Endothelial cell of umbilical vein (primary cell): ENCODE measurements at regions not wholly inside any gene's neighbourhood (a gene's known extent, or its start where the extent isn't known, plus 50 kb on each side); places are given as distances from the start of the nearest gene placed in this dataset.

Source experiments
- BruUV-seq: library from RNA; stranded (reverse); fragments of 400-500 nt; replicated peaks from 2 replicates; lab custom pipeline; 2021; lab: Mats Ljungman, UMichigan
- CTCF ChIA-PET: fragments of 300-600, 350-600 bp; sonication (Branson Sonifier 250); formaldehyde crosslinking; loops from one replicate; lab custom pipeline; 2021; ENCODE audit warnings: antibody characterized with exemption, inconsistent platforms; lab: Charles Lee
- POLR2A ChIA-PET: fragments of 300-600, 350-600 bp; sonication (Branson Sonifier 250); formaldehyde crosslinking; loops from one replicate; lab custom pipeline; 2021; ENCODE audit warnings: antibody characterized with exemption, inconsistent platforms; lab: Charles Lee
- DNase-seq: peaks from one replicate; pipeline ENCODE4 v3.0.0-alpha.2; 2011; ENCODE audit warnings: low read depth, low spot score
- FAIRE-seq: peaks from 2 replicates; lab custom pipeline; 2011; peaks lifted over from hg19 to GRCh38; lab: Jason Lieb, UNC
- H2AFZ ChIP-seq: 2 replicates; pipeline ENCODE4 v1.6.0; 2012; ENCODE audit warnings: low read depth, low read length, control low read depth, inconsistent platforms
- H3K27ac ChIP-seq: 2 replicates; pipeline ENCODE4 v1.5.1; 2011; ENCODE audit warnings: low read depth, mild to moderate bottlenecking, control low read depth, low read length, moderate library complexity; ENCODE audit not compliant: insufficient read depth
- H3K27me3 ChIP-seq, 2 experiments: 2 replicates each; pipeline versions ENCODE4 v1.6.0 to v1.6.1; 2011; ENCODE audit warnings: low read length in 2 of 2, mixed read lengths in 1 of 2; ENCODE audit not compliant: control insufficient read depth in 2 of 2, insufficient read depth in 2 of 2
- H3K36me3 ChIP-seq, 2 experiments: 2 replicates in 1 of 2; 3 replicates in 1 of 2; pipeline ENCODE4 v1.5.1; 2011; ENCODE audit warnings: low read length in 2 of 2, mild to moderate bottlenecking in 1 of 2, moderate library complexity in 1 of 2; ENCODE audit not compliant: control insufficient read depth in 2 of 2, insufficient read depth in 2 of 2; ENCODE audit errors: extremely low read depth in 1 of 2
- H3K4me1 ChIP-seq: 3 replicates; pipeline ENCODE4 v1.5.1; 2011; ENCODE audit warnings: mild to moderate bottlenecking, low read length; ENCODE audit not compliant: control insufficient read depth, insufficient read depth; ENCODE audit errors: extremely low read depth
- H3K4me2 ChIP-seq: 2 replicates; pipeline ENCODE4 v1.6.1; 2011; ENCODE audit warnings: low read length, control low read depth, mixed read lengths; ENCODE audit not compliant: insufficient read depth
- H3K4me3 ChIP-seq, 3 experiments: fragments of 200-600 bp in 1 of 3; sonication (generic), shearing (Covaris generic) in 1 of 3; replicated peaks in 1 of 3; 2 replicates each; pipeline ENCODE4 v1.5.1; 2011 to 2016; ENCODE audit warnings: control low read depth in 3 of 3, low read length in 3 of 3, mild to moderate bottlenecking in 2 of 3, inconsistent platforms in 1 of 3, low read depth in 1 of 3, moderate library complexity in 1 of 3; ENCODE audit not compliant: insufficient read depth in 1 of 3
- H3K79me2 ChIP-seq: 2 replicates; pipeline ENCODE4 v1.6.0; 2012; ENCODE audit warnings: low read length, inconsistent platforms; ENCODE audit not compliant: control insufficient read depth, insufficient read depth
- H3K9ac ChIP-seq: replicated peaks from 2 replicates; pipeline ENCODE3; 2011; ENCODE audit warnings: low read length, control low read depth; ENCODE audit not compliant: insufficient read depth; ENCODE audit errors: extremely low read depth
- H3K9me1 ChIP-seq: replicated peaks from 3 replicates; pipeline ENCODE4 v1.6.0; 2011; ENCODE audit warnings: mild to moderate bottlenecking, low read length; ENCODE audit not compliant: control insufficient read depth, insufficient read depth; ENCODE audit errors: extremely low read depth
- H3K9me3 ChIP-seq: replicated peaks from 2 replicates; pipeline ENCODE4 v1.5.1; 2012; ENCODE audit warnings: low read length, inconsistent platforms; ENCODE audit not compliant: control insufficient read depth, insufficient read depth
- H4K20me1 ChIP-seq: replicated peaks from 2 replicates; pipeline ENCODE3; 2011; ENCODE audit warnings: mild to moderate bottlenecking, low read length; ENCODE audit not compliant: control insufficient read depth, insufficient read depth; ENCODE audit errors: extremely low read depth
- EZH2 ChIP-seq: IDR thresholded peaks from 2 replicates; pipeline ENCODE4 v1.6.1; 2012; ENCODE audit warnings: borderline replicate concordance, low read depth, mild to moderate bottlenecking, moderate library complexity, low read length, inconsistent platforms; ENCODE audit not compliant: severe bottlenecking
- GATA2 ChIP-seq: IDR thresholded peaks from 2 replicates; pipeline ENCODE4 v1.7.0; 2011; ENCODE audit warnings: low read depth, mild to moderate bottlenecking, moderate library complexity, mixed read lengths, low read length; ENCODE audit not compliant: insufficient read length, insufficient read depth
- dilution Hi-C: fragments of 300-500 bp; cut with MboI; formaldehyde crosslinking; loops from one replicate; pipeline ENCODE4 v1.15.0; 2019; ENCODE audit warnings: low sequenced_read_pairs; ENCODE audit not compliant: extremely low pct_ligation_motif_present
- intact Hi-C: fragments of 100-400 bp; cut with micrococcal nuclease; formaldehyde crosslinking; loops from one replicate; pipeline ENCODE4 v1.10.0; 2022

DNA sequence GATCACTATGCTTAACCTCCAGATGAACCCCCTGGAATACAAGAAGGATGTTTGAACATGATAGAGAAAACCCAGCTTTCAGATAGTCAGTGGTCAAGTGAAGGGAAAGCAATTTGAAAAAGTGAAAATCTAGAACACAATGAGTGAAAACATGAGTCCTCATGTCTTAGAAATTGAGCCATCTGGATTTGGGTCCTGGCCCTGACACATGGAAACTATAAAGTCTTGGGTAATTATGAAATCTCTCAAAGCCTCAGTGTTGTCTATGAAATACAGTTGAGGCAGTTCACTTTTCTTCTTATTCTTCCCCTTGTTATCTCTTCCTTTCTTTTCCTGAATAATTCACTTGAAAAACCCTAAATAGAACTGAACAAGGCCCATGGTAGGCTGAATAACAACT, 120.6 kb downstream of the EN1 start:
- FAIRE-seq: no peak
- Histone ChIP-seq H3K9ac (no peak overlapping the region), H3K36me3 (no peaks in the 10 kb centered on the region), H2AFZ (no peak overlapping the region), H3K27ac (no peak overlapping the region), H3K9me1 (no peaks in the 10 kb centered on the region), H3K27me3 (no peaks in the 10 kb centered on the region), H3K9me3 (no peaks in the 10 kb centered on the region), H4K20me1 (no peaks in the 10 kb centered on the region), H3K4me3 (no peak overlapping the region), H3K4me1 (no peaks in the 10 kb centered on the region), H3K4me2 (no peak overlapping the region), H3K79me2 (no peaks in the 10 kb centered on the region)
- dilution Hi-C loops: no loop called here
- BruUV-seq: no TSS peak
- DNase-seq: no peak
- CTCF ChIA-PET: no interaction called here
- TF ChIP-seq EZH2: no peak
- POLR2A ChIA-PET: no interaction called here
- intact Hi-C loops: no loop called here

DNA sequence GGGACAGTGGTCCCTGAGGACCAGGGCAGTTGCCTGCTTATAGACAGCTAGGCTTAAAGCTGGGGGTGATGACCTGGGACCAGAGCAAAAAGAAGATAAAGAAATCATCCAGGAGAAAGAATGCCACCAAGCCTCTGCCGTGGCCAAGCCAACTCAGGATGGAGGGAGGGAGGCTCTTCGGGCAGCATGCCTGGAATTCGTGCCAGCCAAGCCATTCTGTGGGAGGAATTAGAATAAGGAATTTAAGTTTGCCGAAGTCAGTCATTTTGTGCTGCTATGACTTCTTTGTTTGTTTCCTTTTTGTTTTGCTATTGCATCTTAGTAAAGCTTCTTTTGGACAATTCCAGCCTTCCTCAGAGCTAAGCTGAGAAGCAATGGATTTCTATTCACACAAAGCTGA, 124.1 kb downstream of the EN1 start:
- TF ChIP-seq GATA2: no peak
- intact Hi-C loops (no loop called here), dilution Hi-C loops (no loop called here)
- DNase-seq: no peak
- no peaks in the 10 kb centered on the region for H3K27me3 ChIP-seq
- ChIA-PET POLR2A (no interaction called here), CTCF (interaction anchor here (1.0 kb wide), 1 partner anchor 74 kb away, joined by 3 read pairs; no protein-coding TSS in a partner anchor)
- no peak overlapping the region for H3K4me3 ChIP-seq
- no peaks in the 10 kb centered on the region for H3K9me3 ChIP-seq
- no peak overlapping the region for H3K4me2 ChIP-seq
- no peaks in the 10 kb centered on the region for H4K20me1 ChIP-seq
- no peaks in the 10 kb centered on the region for H3K79me2 ChIP-seq
- no peaks in the 10 kb centered on the region for H3K4me1 ChIP-seq
- no peak overlapping the region for H3K9ac ChIP-seq
- no peaks in the 10 kb centered on the region for H3K36me3 ChIP-seq
- BruUV-seq: no TSS peak
- H3K9me1 ChIP-seq: no peaks in the 10 kb centered on the region
- no peak overlapping the region for H2AFZ ChIP-seq
- no peak for FAIRE-seq
- no peak overlapping the region for H3K27ac ChIP-seq
